KMS-11 (cell line): ENCODE measurements at regions not wholly inside any gene's neighbourhood (a gene's known extent, or its start where the extent isn't known, plus 50 kb on each side); places are given as distances from the start of the nearest gene placed in this dataset.

Source experiments
- H2AFZ ChIP-seq: fragments of 200-600 bp; sonication (generic); 2 replicates; pipeline ENCODE4 v1.6.1; 2016; ENCODE audit warnings: antibody characterized with exemption, mixed run types, low read depth
- H3K27ac ChIP-seq: fragments of 200-600 bp; sonication (generic); 2 replicates; pipeline ENCODE4 v1.6.1; 2016; ENCODE audit warnings: mild to moderate bottlenecking, mixed run types
- H3K27me3 ChIP-seq: fragments of 200-600 bp; sonication (generic); 2 replicates; pipeline ENCODE4 v1.6.1; 2017; ENCODE audit warnings: mild to moderate bottlenecking, low read depth, mixed run types, moderate library complexity; ENCODE audit not compliant: insufficient read depth
- H3K36me3 ChIP-seq: fragments of 200-600 bp; sonication (generic); 2 replicates; pipeline ENCODE4 v1.6.1; 2017; ENCODE audit warnings: mild to moderate bottlenecking, mixed run types; ENCODE audit not compliant: insufficient read depth
- H3K4me1 ChIP-seq: fragments of 200-600 bp; sonication (generic); 2 replicates; pipeline ENCODE4 v1.6.1; 2016; ENCODE audit warnings: mild to moderate bottlenecking, low read depth, mixed run types; ENCODE audit not compliant: poor library complexity, severe bottlenecking
- H3K4me2 ChIP-seq: fragments of 200-600 bp; sonication (generic); 2 replicates; pipeline ENCODE4 v1.7.0; 2016; ENCODE audit warnings: mild to moderate bottlenecking, mixed run types
- H3K4me3 ChIP-seq: fragments of 200-600 bp; sonication (generic); IDR thresholded peaks from 2 replicates; pipeline ENCODE4 v1.6.1; 2017; ENCODE audit warnings: low read depth, low read length, mixed read lengths; ENCODE audit not compliant: insufficient read depth
- H3K79me2 ChIP-seq: fragments of 200-600 bp; sonication (generic); 2 replicates; pipeline ENCODE4 v1.6.1; 2016; ENCODE audit warnings: low read depth, mixed run types; ENCODE audit not compliant: insufficient read depth
- H3K9ac ChIP-seq: fragments of 200-600 bp; sonication (generic); 2 replicates; pipeline ENCODE4 v1.6.1; 2016; ENCODE audit warnings: mild to moderate bottlenecking, mixed run types
- H4K20me1 ChIP-seq: fragments of 200-600 bp; sonication (generic); 2 replicates; pipeline ENCODE4 v1.6.1; 2016; ENCODE audit warnings: mild to moderate bottlenecking, mixed run types; ENCODE audit not compliant: insufficient read depth
- CTCF ChIP-seq: fragments of 200-600 bp; sonication (generic); conservative IDR thresholded peaks from 2 replicates; pipeline ENCODE4 v1.6.1; 2017; ENCODE audit warnings: low read depth, mild to moderate bottlenecking, antibody characterized with exemption, low read length, moderate library complexity, mixed read lengths

GRCh38 chr7:136062625-136063325, 85.6 kb upstream of the MTPN start:
- no peaks in the 10 kb centered on the region for H3K79me2 ChIP-seq
- no peaks in the 10 kb centered on the region for H3K4me1 ChIP-seq
- H3K27ac ChIP-seq = no peak overlapping the region
- no peak overlapping the region for H3K9ac ChIP-seq
- no peak overlapping the region for H2AFZ ChIP-seq
- no peak for TF ChIP-seq CTCF
- no peak overlapping the region for H3K4me3 ChIP-seq
- H3K4me2 ChIP-seq = no peak overlapping the region
- H4K20me1 ChIP-seq = no peaks in the 10 kb centered on the region
- H3K36me3 ChIP-seq = no peaks in the 10 kb centered on the region
- no peaks in the 10 kb centered on the region for H3K27me3 ChIP-seq

DNA sequence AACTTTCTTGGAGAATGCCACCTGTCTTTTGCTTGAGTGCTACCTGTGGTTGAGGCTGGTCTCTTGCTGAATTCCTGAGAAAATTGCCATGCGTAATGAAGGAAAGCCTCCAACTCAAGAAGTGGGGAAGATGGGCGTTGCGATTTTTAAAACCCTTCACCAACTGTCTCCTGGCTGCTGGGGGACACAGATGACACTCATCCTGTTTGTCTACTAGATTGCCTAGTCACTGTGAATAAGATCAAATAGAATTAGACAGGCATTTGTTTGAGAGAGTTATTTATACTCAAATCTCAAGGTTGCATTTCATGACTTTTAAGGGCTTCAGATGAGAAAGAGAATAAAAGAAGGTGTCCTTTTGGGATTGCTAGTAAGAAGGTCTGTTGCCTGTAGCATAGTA, 84.3 kb upstream of the MTPN start:
- no peaks in the 10 kb centered on the region for H3K79me2 ChIP-seq
- H3K9ac ChIP-seq = no peak overlapping the region
- H3K4me2 ChIP-seq = no peak overlapping the region
- no peak overlapping the region for H3K4me3 ChIP-seq
- H2AFZ ChIP-seq = no peak overlapping the region
- no peaks in the 10 kb centered on the region for H4K20me1 ChIP-seq
- H3K4me1 ChIP-seq = no peaks in the 10 kb centered on the region
- H3K36me3 ChIP-seq = no peaks in the 10 kb centered on the region
- no peaks in the 10 kb centered on the region for H3K27me3 ChIP-seq
- no peak overlapping the region for H3K27ac ChIP-seq
- no peak for TF ChIP-seq CTCF

DNA sequence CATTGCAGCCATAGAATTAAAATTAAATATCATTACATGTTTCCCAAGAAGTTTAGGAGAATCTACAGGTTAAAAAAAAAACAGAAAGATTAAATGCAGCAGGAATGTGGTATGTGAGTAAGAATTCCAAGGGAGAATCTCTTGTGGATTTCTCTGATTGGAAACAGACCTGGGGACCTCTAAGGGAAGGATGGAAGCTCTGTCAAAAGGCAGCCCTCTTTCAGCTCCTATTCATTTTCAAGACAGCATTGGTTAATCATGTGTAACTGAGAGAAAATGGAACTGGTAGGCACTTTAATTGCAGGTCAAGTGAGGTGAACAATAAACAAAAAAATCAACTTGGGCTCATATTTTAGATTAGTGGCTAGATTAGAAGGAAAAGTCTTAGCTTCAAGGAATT, 81.4 kb upstream of the MTPN start:
- Histone ChIP-seq H3K4me3 (no peak overlapping the region), H3K36me3 (no peaks in the 10 kb centered on the region), H3K79me2 (no peaks in the 10 kb centered on the region), H3K4me2 (no peak overlapping the region), H3K27ac (no peak overlapping the region), H3K4me1 (no peaks in the 10 kb centered on the region), H3K9ac (no peak overlapping the region), H2AFZ (no peak overlapping the region), H3K27me3 (no peaks in the 10 kb centered on the region), H4K20me1 (no peaks in the 10 kb centered on the region)
- no peak for TF ChIP-seq CTCF

DNA sequence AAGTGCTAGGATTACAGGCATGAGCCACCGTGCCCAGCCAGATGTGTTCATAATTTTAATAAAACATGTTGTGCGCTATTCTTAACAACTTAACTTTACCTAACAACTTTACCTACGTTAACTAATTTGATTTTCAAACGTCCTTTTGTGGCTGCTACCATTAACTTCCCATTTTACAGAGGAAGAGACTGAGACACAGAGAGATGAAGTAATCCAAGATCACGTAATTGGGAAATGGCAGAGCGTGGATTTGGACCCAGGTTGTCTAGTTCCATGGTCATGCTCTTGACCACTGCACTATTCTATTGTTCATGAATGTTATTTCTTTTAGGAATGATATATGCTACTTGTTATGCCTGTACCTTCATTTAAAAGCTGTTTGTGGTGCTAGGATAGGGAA, 80.3 kb upstream of the MTPN start:
- no peaks in the 10 kb centered on the region for H3K36me3 ChIP-seq
- H4K20me1 ChIP-seq = no peaks in the 10 kb centered on the region
- no peak overlapping the region for H3K9ac ChIP-seq
- no peaks in the 10 kb centered on the region for H3K27me3 ChIP-seq
- no peak overlapping the region for H2AFZ ChIP-seq
- H3K27ac ChIP-seq = no peak overlapping the region
- no peaks in the 10 kb centered on the region for H3K79me2 ChIP-seq
- no peak overlapping the region for H3K4me2 ChIP-seq
- no peak overlapping the region for H3K4me3 ChIP-seq
- no peaks in the 10 kb centered on the region for H3K4me1 ChIP-seq
- no peak for TF ChIP-seq CTCF
